PFSK-1 (cell line): ENCODE measurements at regions not wholly inside any gene's neighbourhood (a gene's known extent, or its start where the extent isn't known, plus 50 kb on each side); places are given as distances from the start of the nearest gene placed in this dataset.

ENCODE experiments used
- REST ChIP-seq, 2 experiments: IDR thresholded peaks; 2 replicates each; pipeline versions ENCODE4 v1.6.1 to v1.8.0; 2011 to 2012; ENCODE audit warnings: low read depth in 2 of 2, low read length in 2 of 2, control low read depth in 1 of 2, inconsistent platforms in 1 of 2, mild to moderate bottlenecking in 1 of 2, moderate library complexity in 1 of 2; ENCODE audit not compliant: insufficient read depth in 1 of 2
- TAF1 ChIP-seq: IDR thresholded peaks from 2 replicates; pipeline ENCODE4 v1.6.1; 2012; ENCODE audit warnings: low read length, control low read depth, borderline replicate concordance; ENCODE audit not compliant: insufficient read depth

GRCh38 chr17:55846745-55847144, 95.9 kb downstream of the PCTP start:
- TF ChIP-seq REST (IDR thresholded peaks at IDR 0.05; ENCODE audit: insufficient read depth in 1 of 2, low read depth in 2 of 2, low read length in 2 of 2): no peak
- no peak for TF ChIP-seq TAF1
